ENCODE measurements at regions not wholly inside any gene's neighbourhood (a gene's known extent, or its start where the extent isn't known, plus 50 kb on each side); places are given as distances from the start of the nearest gene placed in this dataset.

GRCh38 chr18:11268741-11269233 is 119.4 kb upstream of the PIEZO2 start:
- no peak overlapping the region for H3K27ac Mint-ChIP-seq
- H3K27me3 ChIP-seq (ENCODE audit: insufficient read depth, low read length): no peaks in the 10 kb centered on the region
- no peaks in the 10 kb centered on the region for H3K36me3 Mint-ChIP-seq
- H3K27me3 Mint-ChIP-seq: peaks cover 2 to 7% of the 10 kb centered on the region in 2 donors
- H3K36me3 ChIP-seq (ENCODE audit: insufficient read depth, low read length): no peaks in the 10 kb centered on the region
- ChIA-PET CTCF (ENCODE audit: partially characterized antibody) (no interaction called here), POLR2A (ENCODE audit: partially characterized antibody) (no interaction called here)
- H3K4me1 Mint-ChIP-seq: peaks cover 0 to 3% (median 0%) of the 10 kb centered on the region in 4 donors
- no peaks in the 10 kb centered on the region for H3K9me3 ChIP-seq (ENCODE audit: control insufficient read depth in 1 of 2, low read length in 2 of 2)
- H3K9me3 Mint-ChIP-seq: peaks cover 2 to 22% (median 11%) of the 10 kb centered on the region in 8 donors
- H3K4me1 ChIP-seq (ENCODE audit: insufficient read depth, low read length): no peaks in the 10 kb centered on the region
- H3K27ac ChIP-seq (ENCODE audit: low read depth, low read length): no peak overlapping the region
- H3K4me3 Mint-ChIP-seq: no peak overlapping the region
- DNase-seq: no peak
- no peak overlapping the region for H3K4me3 ChIP-seq (ENCODE audit: low read length in 2 of 2)
- intact Hi-C loops (cut with micrococcal nuclease): no loop called here

DNA sequence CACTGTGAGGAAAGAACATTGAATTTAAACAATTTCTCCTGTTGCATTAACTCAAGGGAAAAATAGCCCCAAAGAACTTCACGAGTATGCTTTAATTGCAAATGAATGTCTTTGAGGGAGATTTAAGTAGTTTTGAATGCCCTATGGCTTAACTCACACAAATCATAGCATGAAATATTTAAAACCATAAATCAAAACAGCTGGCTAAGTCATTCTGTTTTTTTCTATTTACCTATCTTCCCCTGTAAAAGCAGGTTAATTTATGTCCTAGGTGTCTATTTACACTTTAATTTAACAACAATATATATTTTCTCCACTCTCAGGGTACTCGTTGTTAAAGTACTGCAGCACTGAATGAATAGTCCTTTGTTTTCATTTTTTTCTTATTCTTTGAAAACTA is 118.8 kb upstream of the PIEZO2 start:
- Histone ChIP-seq H3K4me3 (ENCODE audit: low read length in 2 of 2) (no peak overlapping the region), H3K27ac (ENCODE audit: low read depth, low read length) (no peak overlapping the region), H3K9me3 (ENCODE audit: control insufficient read depth in 1 of 2, low read length in 2 of 2) (no peaks in the 10 kb centered on the region), H3K36me3 (ENCODE audit: insufficient read depth, low read length) (no peaks in the 10 kb centered on the region), H3K4me1 (ENCODE audit: insufficient read depth, low read length) (no peaks in the 10 kb centered on the region), H3K27me3 (ENCODE audit: insufficient read depth, low read length) (no peaks in the 10 kb centered on the region)
- ChIA-PET POLR2A (ENCODE audit: partially characterized antibody) (no interaction called here), CTCF (ENCODE audit: partially characterized antibody) (no interaction called here)
- no peak overlapping the region for H3K27ac Mint-ChIP-seq
- DNase-seq: no peak
- peaks cover 0 to 3% (median 0%) of the 10 kb centered on the region in 4 donors for H3K4me1 Mint-ChIP-seq
- H3K9me3 Mint-ChIP-seq: peaks cover 4 to 25% (median 16%) of the 10 kb centered on the region in 8 donors
- intact Hi-C loops (cut with micrococcal nuclease): no loop called here
- peaks cover 2 to 7% of the 10 kb centered on the region in 2 donors for H3K27me3 Mint-ChIP-seq
- H3K36me3 Mint-ChIP-seq: no peaks in the 10 kb centered on the region
- H3K4me3 Mint-ChIP-seq: no peak overlapping the region

GRCh38 chr18:11266781-11267480 is 117.6 kb upstream of the PIEZO2 start:
- H3K36me3 ChIP-seq (ENCODE audit: insufficient read depth, low read length): no peaks in the 10 kb centered on the region
- H3K4me1 Mint-ChIP-seq: peaks cover 0 to 1% (median 0%) of the 10 kb centered on the region in 4 donors
- H3K9me3 ChIP-seq (ENCODE audit: control insufficient read depth in 1 of 2, low read length in 2 of 2): no peaks in the 10 kb centered on the region
- H3K4me3 Mint-ChIP-seq: no peak overlapping the region
- peaks cover 4 to 25% (median 18%) of the 10 kb centered on the region in 8 donors for H3K9me3 Mint-ChIP-seq
- H3K4me1 ChIP-seq (ENCODE audit: insufficient read depth, low read length): no peaks in the 10 kb centered on the region
- H3K36me3 Mint-ChIP-seq: no peaks in the 10 kb centered on the region
- peaks cover 2 to 7% of the 10 kb centered on the region in 2 donors for H3K27me3 Mint-ChIP-seq
- ChIA-PET POLR2A (ENCODE audit: partially characterized antibody) (no interaction called here), CTCF (ENCODE audit: partially characterized antibody) (no interaction called here)
- H3K27ac ChIP-seq (ENCODE audit: low read depth, low read length): no peak overlapping the region
- intact Hi-C loops (cut with micrococcal nuclease): no loop called here
- DNase-seq: no peak
- H3K27me3 ChIP-seq (ENCODE audit: insufficient read depth, low read length): no peaks in the 10 kb centered on the region
- no peak overlapping the region for H3K4me3 ChIP-seq (ENCODE audit: low read length in 2 of 2)
- no peak overlapping the region for H3K27ac Mint-ChIP-seq

DNA sequence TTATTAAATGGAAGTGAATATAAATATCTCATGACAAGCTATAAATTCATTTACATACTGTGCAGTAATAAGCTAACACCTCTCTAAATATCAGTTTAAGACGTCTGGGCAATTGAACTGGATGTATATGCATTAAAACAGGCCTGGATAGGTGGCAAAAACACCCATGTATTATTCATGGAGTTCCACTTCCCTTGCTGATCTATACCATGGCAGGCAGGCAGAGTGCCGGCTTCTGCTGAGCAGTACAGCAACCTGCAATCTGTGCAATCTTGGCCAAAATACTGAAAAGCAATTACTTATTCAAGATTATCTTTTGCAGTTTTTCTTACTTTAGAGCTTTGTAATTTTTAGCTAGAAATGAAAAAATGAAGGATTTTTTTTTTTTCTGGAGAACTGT is 112.1 kb upstream of the PIEZO2 start:
- Mint-ChIP-seq H3K9me3 (peaks cover 0 to 27% (median 17%) of the 10 kb centered on the region in 8 donors), H3K4me3 (no peak overlapping the region), H3K27me3 (no peaks in the 10 kb centered on the region), H3K4me1 (no peaks in the 10 kb centered on the region), H3K36me3 (no peaks in the 10 kb centered on the region), H3K27ac (no peak overlapping the region)
- CTCF ChIA-PET (ENCODE audit: partially characterized antibody): no interaction called here
- Histone ChIP-seq H3K27me3 (ENCODE audit: insufficient read depth, low read length) (no peaks in the 10 kb centered on the region), H3K4me1 (ENCODE audit: insufficient read depth, low read length) (no peaks in the 10 kb centered on the region), H3K9me3 (ENCODE audit: control insufficient read depth in 1 of 2, low read length in 2 of 2) (no peaks in the 10 kb centered on the region), H3K27ac (ENCODE audit: low read depth, low read length) (no peak overlapping the region), H3K36me3 (ENCODE audit: insufficient read depth, low read length) (no peaks in the 10 kb centered on the region), H3K4me3 (ENCODE audit: low read length in 2 of 2) (no peak overlapping the region)
- no peak for DNase-seq
- POLR2A ChIA-PET (ENCODE audit: partially characterized antibody): no interaction called here
- intact Hi-C loops (cut with micrococcal nuclease): no loop called here

GRCh38 chr18:11260961-11261461 is 111.6 kb upstream of the PIEZO2 start:
- POLR2A ChIA-PET (ENCODE audit: partially characterized antibody): no interaction called here
- H3K27ac Mint-ChIP-seq: no peak overlapping the region

DNA sequence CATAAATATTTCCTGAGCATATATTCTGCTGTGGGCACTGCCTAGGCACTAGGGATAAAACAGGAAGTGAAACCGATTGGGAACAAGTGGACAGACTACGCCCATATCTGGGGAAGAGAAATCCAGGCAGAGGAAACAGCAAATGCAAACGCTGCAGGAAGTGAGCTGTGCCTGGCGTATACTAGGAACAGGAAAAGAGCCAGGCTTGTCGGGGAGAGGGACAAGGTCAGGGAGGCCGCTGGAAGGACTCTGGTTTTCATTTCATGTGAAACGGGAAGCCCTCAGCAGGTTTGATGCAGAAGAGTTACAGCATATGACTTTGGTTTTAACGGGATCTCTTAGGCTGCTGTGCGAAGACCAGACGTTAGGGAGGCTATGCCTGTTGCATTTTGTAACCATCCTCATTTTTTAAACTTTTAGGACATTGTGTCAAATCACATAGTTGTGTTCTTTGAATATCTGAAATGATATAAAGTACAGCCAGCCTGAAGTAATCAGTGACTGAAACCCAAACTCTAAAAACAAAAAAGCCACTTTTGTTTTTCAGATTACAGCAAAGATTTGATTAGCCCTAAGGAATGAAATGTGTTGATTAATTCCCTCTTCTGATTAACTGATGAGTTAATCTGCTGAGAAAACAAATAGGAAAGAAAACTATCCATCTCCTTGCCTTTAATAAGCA is 110.2 kb upstream of the PIEZO2 start:
- no peaks in the 10 kb centered on the region for H3K9me3 ChIP-seq (ENCODE audit: control insufficient read depth in 1 of 2, low read length in 2 of 2)
- Mint-ChIP-seq H3K27me3 (no peaks in the 10 kb centered on the region), H3K27ac (no peak overlapping the region), H3K9me3 (peaks cover 0 to 18% (median 12%) of the 10 kb centered on the region in 8 donors), H3K36me3 (no peaks in the 10 kb centered on the region), H3K4me1 (no peaks in the 10 kb centered on the region), H3K4me3 (no peak overlapping the region)
- no peaks in the 10 kb centered on the region for H3K4me1 ChIP-seq (ENCODE audit: insufficient read depth, low read length)
- no peaks in the 10 kb centered on the region for H3K36me3 ChIP-seq (ENCODE audit: insufficient read depth, low read length)
- ChIA-PET CTCF (ENCODE audit: partially characterized antibody) (no interaction called here), POLR2A (ENCODE audit: partially characterized antibody) (no interaction called here)
- H3K27me3 ChIP-seq (ENCODE audit: insufficient read depth, low read length): no peaks in the 10 kb centered on the region
- DNase-seq: no peak
- intact Hi-C loops (cut with micrococcal nuclease): no loop called here
- H3K27ac ChIP-seq (ENCODE audit: low read depth, low read length): no peak overlapping the region
- no peak overlapping the region for H3K4me3 ChIP-seq (ENCODE audit: low read length in 2 of 2)

More at GRCh38 chr18:11260961-11261461, 111.6 kb upstream of the PIEZO2 start:
- intact Hi-C loops (cut with micrococcal nuclease): no loop called here
- no peak overlapping the region for H3K4me3 Mint-ChIP-seq
- H3K4me1 ChIP-seq (ENCODE audit: insufficient read depth, low read length): no peaks in the 10 kb centered on the region
- no peak overlapping the region for H3K27ac ChIP-seq (ENCODE audit: low read depth, low read length)
- CTCF ChIA-PET (ENCODE audit: partially characterized antibody): no interaction called here
- H3K9me3 Mint-ChIP-seq: peaks cover 0 to 24% (median 16%) of the 10 kb centered on the region in 8 donors
- H3K27me3 Mint-ChIP-seq: no peaks in the 10 kb centered on the region
- H3K27me3 ChIP-seq (ENCODE audit: insufficient read depth, low read length): no peaks in the 10 kb centered on the region
- no peaks in the 10 kb centered on the region for H3K36me3 Mint-ChIP-seq
- H3K9me3 ChIP-seq (ENCODE audit: control insufficient read depth in 1 of 2, low read length in 2 of 2): no peaks in the 10 kb centered on the region
- DNase-seq: no peak
- no peaks in the 10 kb centered on the region for H3K4me1 Mint-ChIP-seq
- no peaks in the 10 kb centered on the region for H3K36me3 ChIP-seq (ENCODE audit: insufficient read depth, low read length)
- H3K4me3 ChIP-seq (ENCODE audit: low read length in 2 of 2): no peak overlapping the region

- H3K4me3 Mint-ChIP-seq: no peak overlapping the region
- H3K4me1 Mint-ChIP-seq: no peaks in the 10 kb centered on the region
- ChIA-PET CTCF (ENCODE audit: partially characterized antibody) (no interaction called here), POLR2A (ENCODE audit: partially characterized antibody) (no interaction called here)
- Histone ChIP-seq H3K27ac (ENCODE audit: low read depth, low read length) (no peak overlapping the region), H3K4me3 (ENCODE audit: low read length in 2 of 2) (no peak overlapping the region), H3K27me3 (ENCODE audit: insufficient read depth, low read length) (no peaks in the 10 kb centered on the region), H3K9me3 (ENCODE audit: control insufficient read depth in 1 of 2, low read length in 2 of 2) (no peaks in the 10 kb centered on the region), H3K4me1 (ENCODE audit: insufficient read depth, low read length) (no peaks in the 10 kb centered on the region), H3K36me3 (ENCODE audit: insufficient read depth, low read length) (no peaks in the 10 kb centered on the region)
- H3K27ac Mint-ChIP-seq: no peak overlapping the region
- H3K9me3 Mint-ChIP-seq: peaks cover 0 to 8% (median 0%) of the 10 kb centered on the region in 8 donors
- intact Hi-C loops (cut with micrococcal nuclease): no loop called here
- DNase-seq: no peak
- H3K36me3 Mint-ChIP-seq: no peaks in the 10 kb centered on the region
- no peaks in the 10 kb centered on the region for H3K27me3 Mint-ChIP-seq
These were observed 108.8 kb upstream of the PIEZO2 start for GRCh38 chr18:11258039-11258610.

Data from CD4-positive, alpha-beta memory T cell (primary cell).